H9 (cell line): ENCODE measurements at regions not wholly inside any gene's neighbourhood (a gene's known extent, or its start where the extent isn't known, plus 50 kb on each side); places are given as distances from the start of the nearest gene placed in this dataset.

Experiments used
- DNase-seq: peaks from one replicate; pipeline ENCODE4 v3.0.0-alpha.2; 2017
- H2AFZ ChIP-seq: one replicate; pipeline ENCODE4 v1.6.1; 2013; ENCODE audit warnings: mild to moderate bottlenecking, low read length, control low read depth, moderate library complexity
- H2AK5ac ChIP-seq: 2 replicates; pipeline ENCODE4 v1.6.1; 2013; ENCODE audit warnings: low read length, control low read depth, mixed read lengths; ENCODE audit not compliant: insufficient read length
- H2BK120ac ChIP-seq: one replicate; pipeline ENCODE4 v1.6.1; 2013; ENCODE audit warnings: low read depth, mild to moderate bottlenecking, low read length, control low read depth, inconsistent platforms; ENCODE audit not compliant: poor library complexity, severe bottlenecking
- H2BK12ac ChIP-seq: 2 replicates; pipeline ENCODE4 v1.6.1; 2013; ENCODE audit warnings: low read length, control low read depth, mixed read lengths, low read depth; ENCODE audit not compliant: insufficient read length
- H2BK15ac ChIP-seq: 2 replicates; pipeline ENCODE4 v1.6.1; 2013; ENCODE audit warnings: low read depth, low read length, control low read depth
- H2BK20ac ChIP-seq: one replicate; pipeline ENCODE4 v1.6.1; 2013; ENCODE audit warnings: low read depth, mild to moderate bottlenecking, low read length, control low read depth, inconsistent platforms; ENCODE audit not compliant: poor library complexity, severe bottlenecking
- H2BK5ac ChIP-seq: 2 replicates; pipeline ENCODE4 v1.6.1; 2013; ENCODE audit warnings: low read length, control low read depth, mixed read lengths; ENCODE audit not compliant: insufficient read length
- H3K14ac ChIP-seq: 2 replicates; pipeline ENCODE4 v1.6.1; 2013; ENCODE audit warnings: low read length, control low read depth; ENCODE audit not compliant: insufficient read depth
- H3K18ac ChIP-seq: 2 replicates; pipeline ENCODE4 v1.6.1; 2013; ENCODE audit warnings: low read depth, mild to moderate bottlenecking, mixed read lengths, low read length, control low read depth; ENCODE audit not compliant: insufficient read length
- H3K23ac ChIP-seq: 2 replicates; pipeline ENCODE4 v1.6.1; 2013; ENCODE audit warnings: low read length, control low read depth, mixed read lengths, low read depth; ENCODE audit not compliant: insufficient read length
- H3K23me2 ChIP-seq: 2 replicates; pipeline ENCODE4 v1.6.1; 2013; ENCODE audit warnings: low read depth, mild to moderate bottlenecking, mixed read lengths, low read length, control low read depth; ENCODE audit not compliant: insufficient read length, poor library complexity, severe bottlenecking
- H3K27ac ChIP-seq: 2 replicates; pipeline ENCODE4 v1.5.1; 2013; ENCODE audit warnings: low read length, control low read depth, mixed read lengths, low read depth; ENCODE audit not compliant: insufficient read length
- H3K27me3 ChIP-seq: 2 replicates; pipeline ENCODE4 v1.6.1; 2013; ENCODE audit warnings: low read length, control low read depth, inconsistent platforms; ENCODE audit not compliant: insufficient read depth
- H3K4ac ChIP-seq: 2 replicates; pipeline ENCODE4 v1.6.1; 2013; ENCODE audit warnings: low read depth, mild to moderate bottlenecking, control low read depth, inconsistent platforms, low read length, moderate library complexity
- H3K4me1 ChIP-seq: 2 replicates; pipeline ENCODE4 v1.6.1; 2013; ENCODE audit warnings: low read length, control low read depth, inconsistent platforms; ENCODE audit not compliant: insufficient read depth
- H3K4me2 ChIP-seq: 2 replicates; pipeline ENCODE4 v1.6.1; 2013; ENCODE audit warnings: low read length, control low read depth, mixed read lengths; ENCODE audit not compliant: insufficient read length, insufficient read depth
- H3K56ac ChIP-seq: 2 replicates; pipeline ENCODE4 v1.6.1; 2013; ENCODE audit warnings: low read depth, mild to moderate bottlenecking, mixed read lengths, low read length, control low read depth; ENCODE audit not compliant: insufficient read length
- H3K79me1 ChIP-seq: 2 replicates; pipeline ENCODE4 v1.6.1; 2013; ENCODE audit warnings: low read depth, mild to moderate bottlenecking, moderate library complexity, low read length, control low read depth, inconsistent platforms; ENCODE audit not compliant: insufficient read depth, poor library complexity, severe bottlenecking
- H3K79me2 ChIP-seq: 2 replicates; pipeline ENCODE4 v1.6.1; 2013; ENCODE audit warnings: low read length, control low read depth, inconsistent platforms; ENCODE audit not compliant: insufficient read depth
- H3K9ac ChIP-seq: 2 replicates; pipeline ENCODE4 v1.6.1; 2013; ENCODE audit warnings: low read length, control low read depth, mixed read lengths; ENCODE audit not compliant: insufficient read length; ENCODE audit errors: extremely low read depth
- H3K9me3 ChIP-seq: one replicate; pipeline ENCODE4 v1.6.1; 2013; ENCODE audit warnings: low read depth, low read length, inconsistent platforms; ENCODE audit not compliant: control insufficient read depth
- H3T11ph ChIP-seq: one replicate; pipeline ENCODE4 v1.6.1; 2013; ENCODE audit warnings: mild to moderate bottlenecking, low read length, control low read depth, inconsistent platforms
- H4K20me1 ChIP-seq: one replicate; pipeline ENCODE4 v1.6.1; 2013; ENCODE audit not compliant: control insufficient read depth, insufficient read length, insufficient read depth
- H4K5ac ChIP-seq: 2 replicates; pipeline ENCODE4 v1.6.1; 2013; ENCODE audit warnings: low read depth, mild to moderate bottlenecking, mixed read lengths, low read length, control low read depth; ENCODE audit not compliant: insufficient read length
- H4K8ac ChIP-seq: replicated peaks from 2 replicates; pipeline ENCODE4 v1.6.1; 2013; ENCODE audit warnings: low read length, control low read depth, mixed read lengths, low read depth; ENCODE audit not compliant: insufficient read length
- H4K91ac ChIP-seq: 2 replicates; pipeline ENCODE4 v1.6.1; 2013; ENCODE audit warnings: low read depth, mild to moderate bottlenecking, moderate library complexity, mixed read lengths, low read length, control low read depth; ENCODE audit not compliant: insufficient read length
- H3K27ac Mint-ChIP-seq, 3 experiments: 2 replicates in 2 of 3; 3 replicates in 1 of 3; pipeline ENCODE4 v1.8.0; 2020 to 2021; ENCODE audit warnings: mixed read lengths in 3 of 3, mild to moderate bottlenecking in 1 of 3, moderate library complexity in 1 of 3
- H3K27me3 Mint-ChIP-seq: 2 replicates; pipeline ENCODE4 v1.8.0; 2021; ENCODE audit warnings: low read depth, mild to moderate bottlenecking, moderate library complexity, mixed read lengths
- H3K36me3 Mint-ChIP-seq, 3 experiments: 2 replicates in 2 of 3; 3 replicates in 1 of 3; pipeline ENCODE4 v1.8.0; 2020 to 2021; ENCODE audit warnings: low read depth in 3 of 3, mixed read lengths in 3 of 3; ENCODE audit not compliant: insufficient read depth in 1 of 3
- H3K4me1 Mint-ChIP-seq, 2 experiments: 2 replicates each; pipeline ENCODE4 v1.8.0; 2020; ENCODE audit warnings: mixed read lengths in 2 of 2
- H3K4me3 Mint-ChIP-seq, 2 experiments: 2 replicates in 1 of 2; 3 replicates in 1 of 2; pipeline ENCODE4 v1.8.0; 2020 to 2021; ENCODE audit warnings: mild to moderate bottlenecking in 2 of 2, mixed read lengths in 2 of 2, moderate library complexity in 1 of 2
- H3K9me3 Mint-ChIP-seq, 2 experiments: 2 replicates in 1 of 2; 3 replicates in 1 of 2; pipeline ENCODE4 v1.8.0; 2020; ENCODE audit warnings: mild to moderate bottlenecking in 2 of 2, mixed read lengths in 2 of 2, moderate library complexity in 1 of 2
- WGBS: extraction: QIAGEN DNeasy Blood & Tissue Kit; methylation state at CpG from one replicate; pipeline ENCODE4 v1.1.7; 2013; ENCODE audit warnings: missing lambda C conversion rate, low lambda C conversion rate, mixed read lengths; ENCODE audit not compliant: insufficient read length; ENCODE audit errors: extremely low coverage; 5-methylcytosine and 5-hydroxymethylcytosine counted together
- TF ChIP-seq, protein P1 (sequence below): fragments of 200-600 bp; sonication (generic); conservative IDR thresholded peaks from 3 replicates; pipeline ENCODE4 v1.8.0; 2021; ENCODE audit warnings: antibody characterized with exemption, mild to moderate bottlenecking

GRCh38 chr14:104370256-104370870 lies 209.2 kb upstream of the C14orf180 start:
- no peak overlapping the region for H3K27ac ChIP-seq

More at GRCh38 chr14:104370256-104370870, 209.2 kb upstream of the C14orf180 start:
- Histone ChIP-seq H2BK5ac (no peak overlapping the region), H3K14ac (no peak overlapping the region), H4K20me1 (no peaks in the 10 kb centered on the region), H2BK20ac (no peak overlapping the region), H2BK12ac (no peak overlapping the region), H3K9ac (no peak overlapping the region), H3T11ph (no peak overlapping the region), H3K56ac (no peak overlapping the region), H3K79me2 (no peaks in the 10 kb centered on the region), H2AK5ac (no peak overlapping the region), H3K18ac (no peak overlapping the region), H3K27me3 (no peaks in the 10 kb centered on the region), H2AFZ (no peak overlapping the region), H2BK120ac (no peak overlapping the region), H3K4ac (no peak overlapping the region), H3K23me2 (no peaks in the 10 kb centered on the region), H3K9me3 (no peaks in the 10 kb centered on the region), H3K23ac (no peak overlapping the region), H4K8ac (no peak overlapping the region), H3K4me1 (no peaks in the 10 kb centered on the region), H3K4me2 (no peak overlapping the region), H4K91ac (no peak overlapping the region), H2BK15ac (no peak overlapping the region), H3K79me1 (no peaks in the 10 kb centered on the region), H4K5ac (no peak overlapping the region)
- no peak overlapping the region for H3K27ac Mint-ChIP-seq
- H3K9me3 Mint-ChIP-seq, result no peaks in the 10 kb centered on the region
- H3K27me3 Mint-ChIP-seq, result peaks cover 3% of the 10 kb centered on the region; the same call in 1 of the 2 replicates
- TF ChIP-seq, protein P1, sequence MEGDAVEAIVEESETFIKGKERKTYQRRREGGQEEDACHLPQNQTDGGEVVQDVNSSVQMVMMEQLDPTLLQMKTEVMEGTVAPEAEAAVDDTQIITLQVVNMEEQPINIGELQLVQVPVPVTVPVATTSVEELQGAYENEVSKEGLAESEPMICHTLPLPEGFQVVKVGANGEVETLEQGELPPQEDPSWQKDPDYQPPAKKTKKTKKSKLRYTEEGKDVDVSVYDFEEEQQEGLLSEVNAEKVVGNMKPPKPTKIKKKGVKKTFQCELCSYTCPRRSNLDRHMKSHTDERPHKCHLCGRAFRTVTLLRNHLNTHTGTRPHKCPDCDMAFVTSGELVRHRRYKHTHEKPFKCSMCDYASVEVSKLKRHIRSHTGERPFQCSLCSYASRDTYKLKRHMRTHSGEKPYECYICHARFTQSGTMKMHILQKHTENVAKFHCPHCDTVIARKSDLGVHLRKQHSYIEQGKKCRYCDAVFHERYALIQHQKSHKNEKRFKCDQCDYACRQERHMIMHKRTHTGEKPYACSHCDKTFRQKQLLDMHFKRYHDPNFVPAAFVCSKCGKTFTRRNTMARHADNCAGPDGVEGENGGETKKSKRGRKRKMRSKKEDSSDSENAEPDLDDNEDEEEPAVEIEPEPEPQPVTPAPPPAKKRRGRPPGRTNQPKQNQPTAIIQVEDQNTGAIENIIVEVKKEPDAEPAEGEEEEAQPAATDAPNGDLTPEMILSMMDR, result peak; percentile 70
- H3K4me3 Mint-ChIP-seq, result no peak overlapping the region
- no CpG with 5 or more reads among the region's 22 CpGs for WGBS
- DNase-seq, result peak; percentile 74
- H3K36me3 Mint-ChIP-seq, result no peaks in the 10 kb centered on the region
- H3K4me1 Mint-ChIP-seq, result peaks cover 14 to 28% of the 10 kb centered on the region in 2 experiments
